Testis (tissue), 2 donors: ENCODE measurements at regions not wholly inside any gene's neighbourhood (a gene's known extent, or its start where the extent isn't known, plus 50 kb on each side); places are given as distances from the start of the nearest gene placed in this dataset.

ENCODE experiments used
- DNase-seq: peaks from one replicate; pipeline ENCODE4 v3.0.0-alpha.2; 2019
- H3K27ac ChIP-seq, 2 donors: fragments of 200-600 bp; sonication (generic); one replicate each; pipeline ENCODE4 v1.5.1; 2019
- H3K27me3 ChIP-seq: fragments of 200-600 bp; sonication (generic); one replicate; pipeline ENCODE4 v1.5.1; 2019
- H3K36me3 ChIP-seq: fragments of 200-600 bp; sonication (generic); one replicate; pipeline ENCODE4 v1.5.1; 2017; ENCODE audit warnings: low read depth; ENCODE audit errors: missing control alignments
- H3K4me1 ChIP-seq: fragments of 200-600 bp; sonication (generic); one replicate; pipeline ENCODE4 v1.5.1; 2019
- H3K4me3 ChIP-seq, 2 donors: fragments of 200-600 bp; sonication (generic); one replicate each; pipeline ENCODE4 v1.5.1; 2017 to 2019
- H3K9me3 ChIP-seq: fragments of 200-600 bp; sonication (generic); one replicate; pipeline ENCODE4 v1.5.1; 2017
- CTCF ChIP-seq, 3 experiments: fragments of 450-650 bp in 2 of 3; fragments of 200-600 bp in 1 of 3; sonication (generic) in 1 of 3; IDR thresholded peaks; one replicate each; pipeline ENCODE4 v1.5.1; 2016 to 2019; ENCODE audit warnings: antibody characterized with exemption in 3 of 3, mild to moderate bottlenecking in 2 of 3, moderate library complexity in 1 of 3
- POLR2A ChIP-seq: fragments of 450-650 bp; IDR thresholded peaks from one replicate; pipeline ENCODE4 v1.6.1; 2017; ENCODE audit warnings: antibody characterized with exemption, mild to moderate bottlenecking, moderate library complexity
- WGBS, 2 donors: methylation state at CpG; one replicate each; pipeline ENCODE4 v1.1.5; 2018; 5-methylcytosine and 5-hydroxymethylcytosine counted together
- intact Hi-C: fragments of 100-400 bp; cut with DNase I; formaldehyde crosslinking; loops from one replicate; pipeline ENCODE4 v1.15.1; 2023; ENCODE audit warnings: low total_unique reads

- 76 to 85% methylated on average over 4 of the region's 4 CpGs for WGBS, 2 donors
- intact Hi-C loops = no loop called here
Measured at GRCh38 chr6:21798468-21798867, 204.9 kb downstream of the SOX4 start.

GRCh38 chr6:21800330-21800729, 206.8 kb downstream of the SOX4 start:
- no peak overlapping the region for H3K4me3 ChIP-seq
- no peaks in the 10 kb centered on the region for H3K36me3 ChIP-seq
- no peak for DNase-seq
- H3K27ac ChIP-seq = no peak overlapping the region
- intact Hi-C loops = no loop called here
- no peaks in the 10 kb centered on the region for H3K27me3 ChIP-seq
- 90 to 92% methylated on average over 2 of the region's 2 CpGs for WGBS, 2 donors
- no peaks in the 10 kb centered on the region for H3K9me3 ChIP-seq
- TF ChIP-seq CTCF (IDR thresholded peaks at IDR 0.05) = no peak
- H3K4me1 ChIP-seq = no peaks in the 10 kb centered on the region

More at GRCh38 chr6:21798468-21798867, 204.9 kb downstream of the SOX4 start:
- Histone ChIP-seq H3K9me3 (no peaks in the 10 kb centered on the region), H3K27me3 (no peaks in the 10 kb centered on the region), H3K27ac (no peak overlapping the region), H3K4me1 (no peaks in the 10 kb centered on the region), H3K36me3 (no peaks in the 10 kb centered on the region), H3K4me3 (no peak overlapping the region)
- no peak for DNase-seq
- TF ChIP-seq CTCF (IDR thresholded peaks at IDR 0.05) = no peak
- TF ChIP-seq POLR2A = no peak

GRCh38 chr6:21800948-21801438, 207.4 kb downstream of the SOX4 start:
- H3K36me3 ChIP-seq = no peaks in the 10 kb centered on the region
- no peak for DNase-seq
- H3K4me3 ChIP-seq = no peak overlapping the region
- intact Hi-C loops = no loop called here
- no peaks in the 10 kb centered on the region for H3K27me3 ChIP-seq
- no peaks in the 10 kb centered on the region for H3K4me1 ChIP-seq
- no peak for TF ChIP-seq POLR2A
- TF ChIP-seq CTCF (IDR thresholded peaks at IDR 0.05) = no peak
- H3K9me3 ChIP-seq = no peaks in the 10 kb centered on the region
- 88% methylated on average over 11 of the region's 11 CpGs for WGBS, 2 donors
- H3K27ac ChIP-seq = no peak overlapping the region

- Histone ChIP-seq H3K4me1 (no peaks in the 10 kb centered on the region), H3K36me3 (no peaks in the 10 kb centered on the region), H3K27me3 (no peaks in the 10 kb centered on the region), H3K9me3 (no peaks in the 10 kb centered on the region), H3K4me3 (no peak overlapping the region), H3K27ac (no peak overlapping the region)
- intact Hi-C loops = no loop called here
- no peak for TF ChIP-seq CTCF (IDR thresholded peaks at IDR 0.05)
- no peak for TF ChIP-seq POLR2A
- 74 to 85% methylated on average over 1 of the region's 1 CpG for WGBS, 2 donors
- no peak for DNase-seq
Measured at GRCh38 chr6:21801446-21802174, 208.1 kb downstream of the SOX4 start.
